ENCODE measurements at regions not wholly inside any gene's neighbourhood (a gene's known extent, or its start where the extent isn't known, plus 50 kb on each side); places are given as distances from the start of the nearest gene placed in this dataset.

DNA sequence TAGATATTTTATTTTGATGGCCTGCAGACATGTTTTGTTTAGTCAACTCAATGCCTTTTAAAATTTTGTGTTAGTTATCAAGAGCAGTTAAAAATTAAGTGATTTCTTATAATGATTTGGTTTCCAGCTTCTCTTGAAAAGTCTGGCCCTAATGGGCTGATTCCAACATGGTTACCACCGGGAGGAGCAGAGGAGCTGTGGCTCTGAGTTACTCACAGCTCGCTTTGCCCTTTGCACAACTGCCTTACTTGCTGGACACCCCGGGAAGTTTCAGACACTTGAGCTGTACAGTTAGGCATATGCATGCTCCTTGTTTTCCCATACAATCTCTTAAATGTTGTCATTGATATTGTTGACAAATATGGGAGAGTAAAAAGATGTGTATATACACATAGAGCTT is 173.1 kb upstream of the MMS22L start:
- no peak for DNase-seq (ENCODE audit: extremely low spot score, unreplicated experiment)
- no peaks in the 10 kb centered on the region for H3K36me3 Mint-ChIP-seq
- no peak overlapping the region for H3K27ac Mint-ChIP-seq
- no peaks in the 10 kb centered on the region for H3K9me3 Mint-ChIP-seq
- peaks cover 6% of the 10 kb centered on the region for H3K27me3 Mint-ChIP-seq
- H3K4me3 Mint-ChIP-seq, result no peak overlapping the region
- peaks cover under 1% of the 10 kb centered on the region for H3K4me1 Mint-ChIP-seq (ENCODE audit: unreplicated experiment)
- TF ChIP-seq, protein P1, sequence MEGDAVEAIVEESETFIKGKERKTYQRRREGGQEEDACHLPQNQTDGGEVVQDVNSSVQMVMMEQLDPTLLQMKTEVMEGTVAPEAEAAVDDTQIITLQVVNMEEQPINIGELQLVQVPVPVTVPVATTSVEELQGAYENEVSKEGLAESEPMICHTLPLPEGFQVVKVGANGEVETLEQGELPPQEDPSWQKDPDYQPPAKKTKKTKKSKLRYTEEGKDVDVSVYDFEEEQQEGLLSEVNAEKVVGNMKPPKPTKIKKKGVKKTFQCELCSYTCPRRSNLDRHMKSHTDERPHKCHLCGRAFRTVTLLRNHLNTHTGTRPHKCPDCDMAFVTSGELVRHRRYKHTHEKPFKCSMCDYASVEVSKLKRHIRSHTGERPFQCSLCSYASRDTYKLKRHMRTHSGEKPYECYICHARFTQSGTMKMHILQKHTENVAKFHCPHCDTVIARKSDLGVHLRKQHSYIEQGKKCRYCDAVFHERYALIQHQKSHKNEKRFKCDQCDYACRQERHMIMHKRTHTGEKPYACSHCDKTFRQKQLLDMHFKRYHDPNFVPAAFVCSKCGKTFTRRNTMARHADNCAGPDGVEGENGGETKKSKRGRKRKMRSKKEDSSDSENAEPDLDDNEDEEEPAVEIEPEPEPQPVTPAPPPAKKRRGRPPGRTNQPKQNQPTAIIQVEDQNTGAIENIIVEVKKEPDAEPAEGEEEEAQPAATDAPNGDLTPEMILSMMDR (conservative IDR thresholded peaks at IDR 0.05), result no peak

DNA sequence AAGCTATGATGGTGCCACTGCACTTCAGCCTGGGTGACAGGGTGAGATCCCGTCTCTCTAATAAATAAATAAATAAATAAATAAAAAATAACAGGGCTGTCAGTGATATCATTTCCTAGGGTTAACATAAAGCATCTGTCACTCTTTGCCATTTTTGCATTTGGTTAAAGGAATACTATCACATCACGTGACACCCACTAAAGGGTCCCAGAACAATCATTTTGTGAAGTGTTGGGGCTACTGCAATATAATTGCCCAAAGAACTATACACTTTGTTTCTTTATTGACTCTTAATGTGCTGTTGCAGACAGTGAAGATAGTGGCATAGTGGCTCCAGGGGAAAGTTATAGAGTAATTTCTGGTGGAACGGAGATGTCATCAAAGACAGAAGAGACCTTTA is 176.5 kb upstream of the MMS22L start:
- no peaks in the 10 kb centered on the region for H3K9me3 Mint-ChIP-seq
- peaks cover 12% of the 10 kb centered on the region for H3K4me1 Mint-ChIP-seq (ENCODE audit: unreplicated experiment)
- H3K36me3 Mint-ChIP-seq, result no peaks in the 10 kb centered on the region
- DNase-seq (ENCODE audit: extremely low spot score, unreplicated experiment), result no peak
- TF ChIP-seq, protein P1 (conservative IDR thresholded peaks at IDR 0.05), result no peak
- peaks cover 6% of the 10 kb centered on the region for H3K27me3 Mint-ChIP-seq
- no peak overlapping the region for H3K27ac Mint-ChIP-seq
- no peak overlapping the region for H3K4me3 Mint-ChIP-seq

DNA sequence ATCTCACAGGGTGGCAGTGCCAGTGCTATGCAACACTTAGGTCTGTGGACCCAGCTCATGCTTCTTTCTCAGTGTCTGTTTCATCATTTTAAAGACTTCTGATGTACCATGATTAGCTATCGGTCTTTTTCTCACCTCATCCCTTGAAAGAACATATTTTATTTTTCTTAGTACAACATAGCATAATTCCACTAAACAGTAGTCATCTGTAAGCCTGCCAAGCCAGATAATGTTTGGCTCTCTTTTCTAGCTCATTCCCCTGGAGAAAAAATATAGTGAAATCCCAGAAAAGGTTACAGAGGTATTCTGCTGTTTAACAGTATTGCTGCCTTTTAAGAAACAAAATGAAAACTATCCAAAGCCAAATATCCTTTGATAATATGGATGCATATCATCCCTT is 177.0 kb upstream of the MMS22L start:
- Mint-ChIP-seq H3K36me3 (no peaks in the 10 kb centered on the region), H3K27me3 (peaks cover 6% of the 10 kb centered on the region), H3K27ac (no peak overlapping the region), H3K4me3 (no peak overlapping the region), H3K9me3 (no peaks in the 10 kb centered on the region), H3K4me1 (ENCODE audit: unreplicated experiment) (peaks cover 12% of the 10 kb centered on the region)
- no peak for DNase-seq (ENCODE audit: extremely low spot score, unreplicated experiment)
- TF ChIP-seq, protein P1 (conservative IDR thresholded peaks at IDR 0.05), result no peak

DNA sequence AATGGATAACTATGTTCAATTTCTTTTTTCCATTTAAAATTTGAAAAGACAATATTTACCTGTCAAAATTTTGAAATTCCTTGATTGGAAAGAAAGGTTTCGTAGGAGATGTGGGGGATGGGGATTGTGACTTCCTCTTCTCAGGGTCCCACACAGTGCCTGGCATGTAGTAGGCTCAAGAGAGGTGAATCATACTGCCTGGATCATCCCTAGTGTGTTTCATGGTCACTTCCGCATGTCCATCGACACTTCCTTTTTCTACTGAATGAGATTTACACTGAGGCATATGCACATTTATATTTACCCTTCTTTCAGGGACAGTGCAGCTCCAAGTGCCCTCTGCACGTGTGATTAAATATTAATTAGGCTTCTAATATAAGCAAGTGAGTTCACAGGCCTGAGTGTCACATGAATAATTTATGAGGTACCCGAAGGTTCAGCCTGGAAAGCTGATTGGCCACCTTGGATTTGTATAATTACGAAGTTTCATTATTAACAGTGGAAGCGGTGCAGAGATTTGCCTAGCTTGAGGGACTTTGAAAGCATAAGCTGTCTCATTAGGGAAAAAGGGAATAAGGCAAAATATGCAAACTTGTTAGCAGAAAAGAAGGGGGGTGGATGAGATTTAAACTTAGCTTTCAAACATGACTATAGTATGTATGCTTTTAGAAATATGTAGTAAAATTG is 177.5 kb upstream of the MMS22L start:
- H3K4me3 Mint-ChIP-seq, result no peak overlapping the region
- H3K27ac Mint-ChIP-seq, result no peak overlapping the region
- H3K9me3 Mint-ChIP-seq, result no peaks in the 10 kb centered on the region
- H3K27me3 Mint-ChIP-seq, result peaks cover 6% of the 10 kb centered on the region
- TF ChIP-seq, protein P1 (conservative IDR thresholded peaks at IDR 0.05), result no peak
- H3K4me1 Mint-ChIP-seq (ENCODE audit: unreplicated experiment), result peaks cover 12% of the 10 kb centered on the region
- no peaks in the 10 kb centered on the region for H3K36me3 Mint-ChIP-seq
- no peak for DNase-seq (ENCODE audit: extremely low spot score, unreplicated experiment)

DNA sequence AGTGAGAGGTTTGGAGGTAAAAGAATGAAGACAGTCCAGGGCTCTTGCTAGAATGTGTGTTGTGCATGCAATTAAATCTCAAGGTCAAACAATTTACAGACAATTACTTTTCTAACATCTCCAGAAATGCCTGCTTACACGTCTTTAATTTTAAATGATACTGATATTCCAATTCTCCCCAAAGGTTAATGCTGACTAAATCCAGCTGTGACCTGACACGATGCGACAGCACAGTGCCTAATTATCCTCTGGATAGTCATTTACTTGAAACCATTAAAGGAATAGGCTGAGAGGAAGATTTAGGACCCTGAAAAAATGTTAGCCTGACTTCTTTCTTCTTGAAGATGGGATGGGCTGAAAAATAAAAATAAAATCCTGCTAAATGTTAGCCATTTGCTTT is 178.2 kb upstream of the MMS22L start:
- Mint-ChIP-seq H3K27ac (no peak overlapping the region), H3K27me3 (peaks cover 6% of the 10 kb centered on the region), H3K4me1 (ENCODE audit: unreplicated experiment) (peaks cover 12% of the 10 kb centered on the region), H3K36me3 (no peaks in the 10 kb centered on the region), H3K4me3 (no peak overlapping the region), H3K9me3 (no peaks in the 10 kb centered on the region)
- TF ChIP-seq, protein P1 (conservative IDR thresholded peaks at IDR 0.05), result no peak
- DNase-seq (ENCODE audit: extremely low spot score, unreplicated experiment), result no peak

Measured in type B pancreatic cell (in vitro differentiated cells).